Neuronal stem cell (in vitro differentiated cells): ENCODE measurements at regions not wholly inside any gene's neighbourhood (a gene's known extent, or its start where the extent isn't known, plus 50 kb on each side); places are given as distances from the start of the nearest gene placed in this dataset.

Source experiments
- DNase-seq: peaks from one replicate; pipeline ENCODE4 v3.0.0-alpha.2; 2013; ENCODE audit warnings: low spot score
- H2AFZ ChIP-seq: one replicate; pipeline ENCODE4 v1.6.1; 2013; ENCODE audit warnings: mild to moderate bottlenecking, low read length, inconsistent platforms
- H2AK5ac ChIP-seq: 2 replicates; pipeline ENCODE4 v1.6.1; 2013; ENCODE audit warnings: low read depth, mild to moderate bottlenecking, inconsistent platforms, low read length, moderate library complexity, mixed read lengths
- H2BK120ac ChIP-seq: 2 replicates; pipeline ENCODE4 v1.6.1; 2013; ENCODE audit warnings: low read depth, mild to moderate bottlenecking, inconsistent platforms, low read length, moderate library complexity, mixed read lengths
- H2BK12ac ChIP-seq: one replicate; pipeline ENCODE4 v1.6.1; 2013; ENCODE audit warnings: low read length, inconsistent platforms
- H2BK15ac ChIP-seq: 2 replicates; pipeline ENCODE4 v1.6.1; 2013; ENCODE audit warnings: mild to moderate bottlenecking, low read length, inconsistent platforms, mixed read lengths
- H2BK5ac ChIP-seq: one replicate; pipeline ENCODE4 v1.6.1; 2013; ENCODE audit warnings: inconsistent platforms, mild to moderate bottlenecking, low read length, moderate library complexity
- H3K14ac ChIP-seq: one replicate; pipeline ENCODE4 v1.6.1; 2013; ENCODE audit warnings: low read length, inconsistent platforms
- H3K18ac ChIP-seq: 2 replicates; pipeline ENCODE4 v1.6.1; 2013; ENCODE audit warnings: low read length, inconsistent platforms
- H3K23ac ChIP-seq: 2 replicates; pipeline ENCODE4 v1.6.1; 2013; ENCODE audit warnings: low read depth, mild to moderate bottlenecking, mixed read lengths, low read length, inconsistent platforms; ENCODE audit not compliant: poor library complexity
- H3K27ac ChIP-seq: replicated peaks from 3 replicates; pipeline ENCODE4 v1.5.1; 2013; ENCODE audit warnings: low read length, inconsistent platforms
- H3K27me3 ChIP-seq, 3 experiments: 2 replicates each; pipeline ENCODE4 v1.6.1; 2013; ENCODE audit warnings: low read length in 3 of 3, mild to moderate bottlenecking in 2 of 3, inconsistent platforms in 1 of 3, low read depth in 1 of 3, mixed read lengths in 1 of 3, moderate library complexity in 1 of 3; ENCODE audit not compliant: control insufficient read depth in 3 of 3, insufficient read depth in 3 of 3
- H3K36me3 ChIP-seq, 2 donors: replicated peaks in 1 of 2; 2 replicates each; pipeline ENCODE4 v1.6.1; 2013; ENCODE audit warnings: low read length in 2 of 2; ENCODE audit not compliant: control insufficient read depth in 2 of 2, insufficient read depth in 2 of 2
- H3K4ac ChIP-seq: 2 replicates; pipeline ENCODE4 v1.6.1; 2013; ENCODE audit warnings: inconsistent platforms, mild to moderate bottlenecking, low read length, moderate library complexity
- H3K4me1 ChIP-seq, 2 donors: 1 replicate in 1 of 2; 2 replicates in 1 of 2; pipeline ENCODE4 v1.6.1; 2013; ENCODE audit warnings: low read length in 2 of 2, low read depth in 1 of 2; ENCODE audit not compliant: control insufficient read depth in 2 of 2, insufficient read depth in 1 of 2
- H3K4me2 ChIP-seq: one replicate; pipeline ENCODE4 v1.6.1; 2013; ENCODE audit warnings: mild to moderate bottlenecking, low read length, inconsistent platforms; ENCODE audit not compliant: insufficient read depth, poor library complexity, severe bottlenecking
- H3K4me3 ChIP-seq, 2 donors: 2 replicates each; pipeline ENCODE4 v1.5.1; 2013; ENCODE audit warnings: low read length in 2 of 2, mild to moderate bottlenecking in 2 of 2, inconsistent platforms in 1 of 2, moderate library complexity in 1 of 2
- H3K79me1 ChIP-seq: one replicate; pipeline ENCODE4 v1.6.1; 2013; ENCODE audit warnings: low read depth, mild to moderate bottlenecking, inconsistent platforms, low read length, moderate library complexity
- H3K9ac ChIP-seq: one replicate; pipeline ENCODE4 v1.6.1; 2013; ENCODE audit warnings: mild to moderate bottlenecking, low read depth, low read length, inconsistent platforms; ENCODE audit not compliant: poor library complexity
- H3K9me3 ChIP-seq, 2 donors: replicated peaks in 1 of 2; 2 replicates each; pipeline versions ENCODE3 to v1.6.1; 2013; ENCODE audit warnings: low read length in 2 of 2, mild to moderate bottlenecking in 2 of 2, inconsistent platforms in 1 of 2, low read depth in 1 of 2, mixed read lengths in 1 of 2, moderate library complexity in 1 of 2; ENCODE audit not compliant: control insufficient read depth in 2 of 2, insufficient read depth in 1 of 2
- H4K8ac ChIP-seq: one replicate; pipeline ENCODE4 v1.6.1; 2013; ENCODE audit warnings: low read depth, mild to moderate bottlenecking, inconsistent platforms, low read length, moderate library complexity
- H4K91ac ChIP-seq: one replicate; pipeline ENCODE4 v1.6.1; 2013; ENCODE audit warnings: low read length, low read depth, mild to moderate bottlenecking, inconsistent platforms; ENCODE audit not compliant: poor library complexity
- WGBS, 2 donors: extraction: QIAGEN DNeasy Blood & Tissue Kit; methylation state at CpG; one replicate each; pipeline ENCODE4 v1.1.7; 2013; ENCODE audit warnings: missing lambda C conversion rate in 2 of 2, mixed read lengths in 1 of 2; ENCODE audit not compliant: insufficient read length in 2 of 2, insufficient replicate concordance in 1 of 2; ENCODE audit errors: extremely low coverage in 2 of 2; 5-methylcytosine and 5-hydroxymethylcytosine counted together

DNA sequence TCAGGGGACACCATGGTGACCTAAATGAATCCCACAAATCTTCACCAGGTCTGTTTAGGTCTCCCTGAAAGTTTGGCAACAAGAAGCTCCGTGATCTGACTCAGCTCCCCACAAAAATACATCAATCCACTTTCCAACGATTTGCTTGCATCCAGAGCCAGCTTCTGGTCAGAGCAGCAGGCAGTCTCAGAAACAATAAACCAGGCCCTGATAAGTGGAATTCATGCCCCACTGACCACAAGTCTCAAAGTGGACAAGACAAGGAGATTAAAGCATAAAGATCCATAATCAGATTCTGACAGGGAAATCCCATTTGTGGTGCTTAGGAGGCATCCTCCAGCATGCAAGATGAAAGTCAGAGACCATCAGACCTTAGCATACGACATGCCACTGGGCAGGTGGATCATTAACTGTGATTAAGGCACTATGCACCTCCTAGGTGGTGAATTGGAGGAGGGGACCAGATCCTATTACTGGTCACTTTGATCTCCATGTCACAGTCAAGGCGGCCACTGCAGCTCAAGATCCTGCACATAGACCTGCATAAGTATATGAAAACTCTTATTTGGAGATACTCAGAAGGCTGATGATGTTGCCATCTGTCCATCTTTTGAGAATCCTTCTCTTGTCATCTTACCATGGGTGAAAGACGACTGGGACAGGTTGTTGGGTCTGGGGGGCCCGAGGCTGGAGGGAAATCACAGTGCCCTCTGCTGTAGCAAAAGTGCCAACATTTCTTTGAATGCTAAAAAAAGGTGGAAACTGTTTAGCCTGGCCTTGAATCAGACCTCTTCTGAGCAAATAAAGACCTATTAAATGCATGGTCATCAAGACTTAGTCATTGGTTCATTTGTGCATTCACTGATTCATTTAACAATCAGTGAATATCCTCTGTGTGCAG is 309.2 kb upstream of the CCL2 start:
- DNase-seq, result no peak
- Histone ChIP-seq H2BK12ac (no peak overlapping the region), H3K79me1 (no peaks in the 10 kb centered on the region), H4K91ac (no peak overlapping the region), H3K4me3 (no peak overlapping the region), H3K4me2 (no peak overlapping the region), H3K27me3 (no peaks in the 10 kb centered on the region), H3K14ac (no peak overlapping the region), H3K4ac (no peak overlapping the region), H2BK120ac (no peak overlapping the region), H2BK5ac (no peak overlapping the region), H3K4me1 (no peaks in the 10 kb centered on the region), H3K23ac (no peak overlapping the region), H2BK15ac (no peak overlapping the region), H3K9me3 (no peaks in the 10 kb centered on the region), H3K36me3 (no peaks in the 10 kb centered on the region), H3K9ac (no peak overlapping the region), H2AK5ac (no peak overlapping the region), H3K18ac (no peak overlapping the region), H2AFZ (no peak overlapping the region), H4K8ac (no peak overlapping the region), H3K27ac (no peak overlapping the region)
- no CpG with 5 or more reads among the region's 6 CpGs for WGBS, 2 donors

DNA sequence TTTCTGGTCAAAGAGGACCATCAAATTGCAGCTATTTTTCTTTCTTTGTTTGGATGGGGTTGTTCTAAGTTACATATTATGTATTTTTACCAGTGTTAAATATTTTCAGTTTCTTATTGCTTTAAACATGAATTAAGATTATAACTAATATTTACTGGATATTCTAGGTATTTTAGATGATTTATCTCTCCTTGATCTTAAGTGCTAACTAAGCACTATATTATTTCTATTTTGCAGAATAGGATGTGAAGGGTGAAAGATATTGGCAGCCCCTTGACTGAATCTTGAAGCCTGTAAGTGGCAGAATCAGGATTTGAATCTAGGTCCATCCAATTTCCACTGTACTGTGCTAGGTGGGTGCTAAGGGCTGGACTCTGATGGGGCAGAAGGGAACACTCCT is 307.3 kb upstream of the CCL2 start:
- Histone ChIP-seq H2BK12ac (no peak overlapping the region), H2BK120ac (no peak overlapping the region), H3K36me3 (no peaks in the 10 kb centered on the region), H2BK15ac (no peak overlapping the region), H4K8ac (no peak overlapping the region), H3K4ac (no peak overlapping the region), H3K4me2 (no peak overlapping the region), H3K23ac (no peak overlapping the region), H3K18ac (no peak overlapping the region), H3K79me1 (no peaks in the 10 kb centered on the region), H3K27ac (no peak overlapping the region), H3K4me1 (no peaks in the 10 kb centered on the region), H3K4me3 (no peak overlapping the region), H2AFZ (no peak overlapping the region), H3K27me3 (no peaks in the 10 kb centered on the region), H2AK5ac (no peak overlapping the region), H2BK5ac (no peak overlapping the region), H4K91ac (no peak overlapping the region), H3K9me3 (no peaks in the 10 kb centered on the region), H3K9ac (no peak overlapping the region), H3K14ac (no peak overlapping the region)
- no peak for DNase-seq

DNA sequence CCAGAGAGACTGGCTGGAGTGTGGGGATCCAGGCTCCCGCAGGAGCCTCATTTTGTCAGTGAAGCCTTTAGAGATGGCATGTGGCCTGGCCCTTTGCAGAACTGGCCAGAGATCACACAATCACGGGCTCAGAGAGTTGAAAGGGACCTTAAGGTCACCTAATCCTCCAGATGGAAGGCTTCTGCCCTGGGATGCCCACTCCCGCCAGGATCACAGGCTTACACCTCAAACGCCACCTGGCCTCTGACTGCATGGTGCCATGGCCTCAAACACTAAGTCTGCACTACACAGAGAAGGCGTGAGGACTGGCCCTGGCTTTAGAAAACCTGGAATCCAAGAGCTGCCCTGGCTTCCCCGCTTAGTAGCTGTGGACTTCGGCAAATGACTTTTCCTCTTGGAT is 306.8 kb upstream of the CCL2 start:
- Histone ChIP-seq H4K8ac (no peak overlapping the region), H2BK12ac (no peak overlapping the region), H3K27me3 (no peaks in the 10 kb centered on the region), H3K36me3 (no peaks in the 10 kb centered on the region), H3K27ac (no peak overlapping the region), H3K4me3 (no peak overlapping the region), H2BK120ac (no peak overlapping the region), H2AK5ac (no peak overlapping the region), H3K4me2 (no peak overlapping the region), H3K9me3 (no peaks in the 10 kb centered on the region), H3K4me1 (no peaks in the 10 kb centered on the region), H2BK5ac (no peak overlapping the region), H3K9ac (no peak overlapping the region), H4K91ac (no peak overlapping the region), H3K4ac (no peak overlapping the region), H3K14ac (no peak overlapping the region), H3K18ac (peak overlapping the region; percentile 3), H2BK15ac (no peak overlapping the region), H3K79me1 (no peaks in the 10 kb centered on the region), H3K23ac (no peak overlapping the region), H2AFZ (no peak overlapping the region)
- DNase-seq, result no peak
- WGBS, 2 donors, result no CpG with 5 or more reads among the region's 7 CpGs

DNA sequence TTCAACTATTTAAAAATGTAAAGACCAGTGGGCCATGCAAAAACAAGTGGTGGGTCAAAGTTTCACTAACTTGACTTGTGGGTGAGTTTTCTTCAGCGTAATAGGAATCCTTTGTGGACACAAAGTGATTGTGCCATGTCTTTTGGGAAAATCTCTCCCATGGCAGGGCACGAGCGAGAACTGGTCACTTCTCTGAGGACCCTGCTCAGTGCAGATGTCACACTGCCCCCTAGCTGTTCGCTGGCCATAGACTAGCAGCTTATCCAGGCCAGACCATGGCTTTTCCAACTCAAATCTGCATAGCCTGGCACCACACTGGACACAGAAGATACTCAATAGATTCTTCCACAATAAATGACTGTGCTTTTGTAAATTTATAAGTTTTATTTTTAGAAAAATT is 306.0 kb upstream of the CCL2 start:
- no peak overlapping the region for H2BK12ac ChIP-seq
- no peak overlapping the region for H4K8ac ChIP-seq
- no peaks in the 10 kb centered on the region for H3K36me3 ChIP-seq
- DNase-seq, result peak; percentile 8
- no peak overlapping the region for H2AFZ ChIP-seq
- no peak overlapping the region for H3K23ac ChIP-seq
- no peaks in the 10 kb centered on the region for H3K9me3 ChIP-seq
- H3K4me3 ChIP-seq, result no peak overlapping the region
- no peak overlapping the region for H2BK120ac ChIP-seq
- H4K91ac ChIP-seq, result no peak overlapping the region
- H2BK5ac ChIP-seq, result no peak overlapping the region
- no peak overlapping the region for H3K4ac ChIP-seq
- H3K4me1 ChIP-seq, result no peaks in the 10 kb centered on the region
- H3K79me1 ChIP-seq, result no peaks in the 10 kb centered on the region
- H3K9ac ChIP-seq, result no peak overlapping the region
- H3K27ac ChIP-seq, result no peak overlapping the region
- H3K18ac ChIP-seq, result no peak overlapping the region
- no CpG with 5 or more reads among the region's 4 CpGs for WGBS, 2 donors
- H3K14ac ChIP-seq, result no peak overlapping the region
- H3K4me2 ChIP-seq, result no peak overlapping the region
- H3K27me3 ChIP-seq, result no peaks in the 10 kb centered on the region
- no peak overlapping the region for H2BK15ac ChIP-seq
- no peak overlapping the region for H2AK5ac ChIP-seq
